Stimulated activated naive B cell treated with anti-CD40 and anti-IgM and Interleukin-4, amounts not matched to agents 10 μg/mL and 1 μg/mL and 100 μg/mL, for 72 hours (primary cell): ENCODE measurements at regions not wholly inside any gene's neighbourhood (a gene's known extent, or its start where the extent isn't known, plus 50 kb on each side); places are given as distances from the start of the nearest gene placed in this dataset.

Experiments
- ATAC-seq, 2 donors: fragments of 150-1000 bp; cut with Tn5 transposase; replicated peaks; 2 replicates each; pipeline ENCODE4 v1.10.0; 2021; ENCODE audit warnings: moderate library complexity in 1 of 2
- DNase-seq: peaks from one replicate; pipeline ENCODE4 v3.0.0; 2021
- H3K27ac Mint-ChIP-seq: one replicate; pipeline ENCODE4 v1.8.0; 2022; ENCODE audit warnings: mild to moderate bottlenecking, mixed read lengths
- H3K27me3 Mint-ChIP-seq, 2 donors: one replicate each; pipeline ENCODE4 v1.8.0; 2022; ENCODE audit warnings: mixed read lengths in 2 of 2
- H3K36me3 Mint-ChIP-seq, 2 donors: one replicate each; pipeline ENCODE4 v1.8.0; 2022; ENCODE audit warnings: mixed read lengths in 2 of 2, mild to moderate bottlenecking in 1 of 2
- H3K4me1 Mint-ChIP-seq, 2 donors: one replicate each; pipeline ENCODE4 v1.8.0; 2022; ENCODE audit warnings: mixed read lengths in 2 of 2, mild to moderate bottlenecking in 1 of 2
- H3K4me3 Mint-ChIP-seq, 2 donors: one replicate each; pipeline ENCODE4 v1.8.0; 2022; ENCODE audit warnings: mild to moderate bottlenecking in 2 of 2, mixed read lengths in 2 of 2, moderate library complexity in 1 of 2
- H3K9me3 Mint-ChIP-seq, 2 donors: one replicate each; pipeline ENCODE4 v1.8.0; 2022; ENCODE audit warnings: mixed read lengths in 2 of 2, mild to moderate bottlenecking in 1 of 2

DNA sequence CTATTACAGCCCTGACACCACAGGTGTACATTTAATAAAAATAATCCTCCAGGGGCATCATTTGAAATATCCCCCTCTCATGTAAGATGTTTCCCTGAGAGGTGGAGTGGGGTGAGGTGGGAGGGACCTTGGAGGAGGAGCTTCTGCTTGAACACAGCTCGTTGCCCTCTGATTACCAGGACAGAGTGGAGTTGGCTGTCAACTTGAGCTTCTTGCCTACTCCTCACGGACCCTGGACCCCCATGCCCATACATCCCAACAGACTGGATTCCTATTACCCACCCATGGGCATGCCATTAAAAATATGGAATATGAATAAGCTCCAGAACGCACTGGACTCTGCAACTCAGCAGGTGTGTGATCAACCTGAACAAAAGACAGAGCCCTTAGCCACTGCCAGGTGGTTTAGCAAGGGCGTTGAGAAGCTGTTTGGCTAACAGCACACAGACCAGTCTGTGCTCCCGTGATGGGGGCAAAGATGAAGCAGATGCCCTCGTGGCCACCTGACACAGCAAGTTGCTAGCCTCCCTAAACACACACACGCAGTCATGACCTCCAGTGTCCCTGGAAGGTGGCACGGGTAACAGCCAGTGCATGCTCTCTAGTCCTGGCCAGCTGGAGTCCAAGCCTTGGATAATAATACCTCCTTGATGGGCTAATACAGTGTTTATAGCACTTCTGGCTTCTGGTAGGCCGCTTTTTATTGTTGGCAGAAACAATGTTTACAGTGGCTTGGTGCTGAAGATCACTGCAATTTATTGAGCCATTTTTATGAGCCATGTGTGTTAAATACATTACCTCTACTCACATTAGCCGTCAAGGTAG lies 155.0 kb downstream of the TOMM20 start:
- H3K27ac Mint-ChIP-seq, result no peak overlapping the region
- no peak for DNase-seq
- H3K4me3 Mint-ChIP-seq, result no peak overlapping the region
- H3K27me3 Mint-ChIP-seq, result no peaks in the 10 kb centered on the region
- no peak for ATAC-seq
- H3K4me1 Mint-ChIP-seq, result peaks cover 62 to 80% of the 10 kb centered on the region in 2 donors
- no peaks in the 10 kb centered on the region for H3K36me3 Mint-ChIP-seq
- H3K9me3 Mint-ChIP-seq, result no peaks in the 10 kb centered on the region

GRCh38 chr1:234972411-234973191 lies 156.0 kb downstream of the TOMM20 start:
- no peak overlapping the region for H3K4me3 Mint-ChIP-seq
- DNase-seq (no peak), ATAC-seq (no peak)
- H3K27me3 Mint-ChIP-seq, result no peaks in the 10 kb centered on the region
- no peaks in the 10 kb centered on the region for H3K9me3 Mint-ChIP-seq
- H3K36me3 Mint-ChIP-seq, result no peaks in the 10 kb centered on the region
- no peak overlapping the region for H3K27ac Mint-ChIP-seq
- H3K4me1 Mint-ChIP-seq, result peaks cover 54 to 72% of the 10 kb centered on the region in 2 donors

- Mint-ChIP-seq H3K4me3 (no peak overlapping the region), H3K27ac (no peak overlapping the region), H3K27me3 (no peaks in the 10 kb centered on the region), H3K4me1 (peaks cover 47 to 64% of the 10 kb centered on the region in 2 donors), H3K9me3 (no peaks in the 10 kb centered on the region), H3K36me3 (no peaks in the 10 kb centered on the region)
- ATAC-seq (no peak), DNase-seq (no peak)
These were observed 156.9 kb downstream of the TOMM20 start for GRCh38 chr1:234971586-234972297.

GRCh38 chr1:234970731-234971476 lies 157.7 kb downstream of the TOMM20 start:
- H3K27ac Mint-ChIP-seq, result peak overlapping the region; percentile 59
- H3K4me3 Mint-ChIP-seq, result peak overlapping the region in 1 of 2 donors; percentile 25
- peaks cover 44 to 58% of the 10 kb centered on the region in 2 donors for H3K4me1 Mint-ChIP-seq
- H3K27me3 Mint-ChIP-seq, result no peaks in the 10 kb centered on the region
- DNase-seq, result no peak
- H3K9me3 Mint-ChIP-seq, result no peaks in the 10 kb centered on the region
- no peak for ATAC-seq
- H3K36me3 Mint-ChIP-seq, result no peaks in the 10 kb centered on the region

GRCh38 chr1:234970401-234970730 lies 158.3 kb downstream of the TOMM20 start:
- H3K27ac Mint-ChIP-seq, result peak overlapping the region; percentile 59
- H3K36me3 Mint-ChIP-seq, result no peaks in the 10 kb centered on the region
- peak; percentile 61 to 71 for ATAC-seq
- no peaks in the 10 kb centered on the region for H3K27me3 Mint-ChIP-seq
- H3K9me3 Mint-ChIP-seq, result no peaks in the 10 kb centered on the region
- peaks cover 39 to 54% of the 10 kb centered on the region in 2 donors for H3K4me1 Mint-ChIP-seq
- DNase-seq, result no peak
- peak overlapping the region in 1 of 2 donors; percentile 25 for H3K4me3 Mint-ChIP-seq

DNA sequence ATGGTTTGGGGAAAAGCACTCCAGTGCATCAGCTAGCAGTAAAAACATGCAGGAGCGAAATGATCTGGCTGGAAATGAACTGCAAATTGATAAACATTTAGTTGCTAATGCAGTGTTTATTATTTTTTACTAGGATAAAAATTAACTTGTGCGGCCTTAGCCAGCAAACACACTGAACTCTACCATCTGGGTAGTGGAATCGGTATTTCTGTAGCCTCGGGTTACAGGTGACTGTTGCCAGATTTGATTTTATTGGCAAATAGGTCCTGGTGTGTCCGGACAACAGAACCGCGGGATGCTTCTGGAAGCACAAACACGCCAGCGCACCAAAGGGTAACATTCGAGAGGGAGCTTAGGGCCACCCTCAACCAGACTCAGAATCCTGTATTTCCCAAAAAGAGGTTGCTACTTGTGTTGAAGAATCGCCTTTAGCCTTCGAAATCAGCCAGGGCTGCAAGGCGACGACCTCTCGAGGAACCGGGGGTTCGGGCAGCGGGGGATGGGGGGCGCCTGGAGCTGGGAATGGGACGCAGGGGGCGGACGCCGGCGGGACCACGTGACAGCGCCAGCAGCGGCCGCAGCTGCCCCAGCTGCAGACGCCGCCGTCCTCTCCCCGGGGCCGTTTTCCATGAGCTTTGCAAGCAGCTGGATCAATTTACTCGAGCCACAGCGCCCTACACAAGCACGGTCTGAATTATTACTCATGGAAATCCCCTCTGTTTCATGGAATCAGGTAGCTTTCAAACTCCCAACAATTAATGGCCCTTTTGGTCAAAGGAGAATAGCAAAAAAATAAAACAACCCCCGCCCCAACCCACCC lies 158.8 kb downstream of the TOMM20 start:
- Mint-ChIP-seq H3K27ac (peak overlapping the region; percentile 88), H3K36me3 (no peaks in the 10 kb centered on the region), H3K27me3 (no peaks in the 10 kb centered on the region), H3K4me3 (peak overlapping the region in 1 of 2 donors; percentile 54), H3K9me3 (no peaks in the 10 kb centered on the region), H3K4me1 (peaks cover 38 to 54% of the 10 kb centered on the region in 2 donors)
- DNase-seq (no peak), ATAC-seq (peak; percentile 36 to 49)

DNA sequence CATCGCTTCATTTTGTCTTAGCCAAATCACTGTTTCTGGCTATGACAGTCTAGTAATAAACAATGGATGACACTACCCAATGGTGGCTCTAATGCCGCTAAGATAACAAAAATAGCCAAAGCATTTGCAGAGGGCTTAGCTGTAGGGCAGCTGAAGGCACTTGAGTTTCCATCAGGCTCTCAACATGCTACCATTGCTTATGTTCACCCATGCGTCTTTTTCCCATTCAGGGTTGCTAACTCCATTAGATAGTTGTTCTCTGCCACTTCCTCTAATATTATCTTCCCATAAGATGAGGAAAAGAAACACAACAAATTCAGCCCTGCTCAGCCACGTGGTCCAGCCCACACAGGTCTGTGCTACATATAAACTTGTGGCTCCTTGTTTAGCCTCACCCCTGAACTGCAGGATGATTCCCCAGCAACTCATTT lies 159.6 kb downstream of the TOMM20 start:
- Mint-ChIP-seq H3K9me3 (no peaks in the 10 kb centered on the region), H3K36me3 (no peaks in the 10 kb centered on the region), H3K27me3 (no peaks in the 10 kb centered on the region), H3K4me1 (peaks cover 40 to 56% of the 10 kb centered on the region in 2 donors), H3K4me3 (no peak overlapping the region), H3K27ac (peak overlapping the region; percentile 88)
- no peak for DNase-seq
- no peak for ATAC-seq

- no peak for ATAC-seq
- Mint-ChIP-seq H3K27me3 (no peaks in the 10 kb centered on the region), H3K9me3 (no peaks in the 10 kb centered on the region), H3K27ac (peak overlapping the region; percentile 47), H3K36me3 (no peaks in the 10 kb centered on the region), H3K4me3 (no peak overlapping the region), H3K4me1 (peaks cover 44 to 61% of the 10 kb centered on the region in 2 donors)
- no peak for DNase-seq
These were observed 160.2 kb downstream of the TOMM20 start for GRCh38 chr1:234968451-234968850.

- ATAC-seq (no peak), DNase-seq (no peak)
- H3K36me3 Mint-ChIP-seq, result no peaks in the 10 kb centered on the region
- H3K27me3 Mint-ChIP-seq, result no peaks in the 10 kb centered on the region
- no peak overlapping the region for H3K4me3 Mint-ChIP-seq
- H3K27ac Mint-ChIP-seq, result no peak overlapping the region
- H3K9me3 Mint-ChIP-seq, result no peaks in the 10 kb centered on the region
- peaks cover 40 to 70% of the 10 kb centered on the region in 2 donors for H3K4me1 Mint-ChIP-seq
These were observed 161.5 kb downstream of the TOMM20 start for GRCh38 chr1:234967121-234967520.

DNA sequence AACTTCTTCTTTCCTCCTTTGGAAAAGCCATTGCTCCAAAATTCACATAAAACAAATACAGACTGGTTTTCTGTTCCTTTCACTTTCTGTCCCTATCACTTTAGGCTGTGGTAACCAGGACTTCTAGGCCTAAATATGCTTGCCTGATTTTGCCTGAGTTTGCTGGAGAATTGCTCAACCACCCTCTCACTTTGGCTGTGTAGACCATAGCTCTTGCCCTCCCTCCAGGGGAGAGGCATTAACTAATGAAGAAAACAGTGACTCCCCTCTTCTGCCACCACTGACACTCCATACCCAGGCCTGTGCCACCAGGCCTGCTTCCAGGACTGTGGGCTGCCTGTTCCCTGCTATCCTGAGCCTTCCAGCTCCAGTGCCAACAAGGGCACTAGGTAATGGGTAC lies 163.5 kb downstream of the TOMM20 start:
- Mint-ChIP-seq H3K4me3 (no peak overlapping the region), H3K36me3 (no peaks in the 10 kb centered on the region), H3K4me1 (peaks cover 42 to 71% of the 10 kb centered on the region in 2 donors), H3K9me3 (no peaks in the 10 kb centered on the region), H3K27me3 (no peaks in the 10 kb centered on the region), H3K27ac (peak overlapping the region; percentile 77)
- no peak for DNase-seq
- ATAC-seq, result no peak

GRCh38 chr1:234963904-234964702 lies 164.5 kb downstream of the TOMM20 start:
- no peak overlapping the region for H3K4me3 Mint-ChIP-seq
- no peaks in the 10 kb centered on the region for H3K9me3 Mint-ChIP-seq
- H3K4me1 Mint-ChIP-seq, result peaks cover 49 to 71% of the 10 kb centered on the region in 2 donors
- DNase-seq (no peak), ATAC-seq (no peak)
- H3K27ac Mint-ChIP-seq, result peak overlapping the region; percentile 95
- no peaks in the 10 kb centered on the region for H3K36me3 Mint-ChIP-seq
- no peaks in the 10 kb centered on the region for H3K27me3 Mint-ChIP-seq

DNA sequence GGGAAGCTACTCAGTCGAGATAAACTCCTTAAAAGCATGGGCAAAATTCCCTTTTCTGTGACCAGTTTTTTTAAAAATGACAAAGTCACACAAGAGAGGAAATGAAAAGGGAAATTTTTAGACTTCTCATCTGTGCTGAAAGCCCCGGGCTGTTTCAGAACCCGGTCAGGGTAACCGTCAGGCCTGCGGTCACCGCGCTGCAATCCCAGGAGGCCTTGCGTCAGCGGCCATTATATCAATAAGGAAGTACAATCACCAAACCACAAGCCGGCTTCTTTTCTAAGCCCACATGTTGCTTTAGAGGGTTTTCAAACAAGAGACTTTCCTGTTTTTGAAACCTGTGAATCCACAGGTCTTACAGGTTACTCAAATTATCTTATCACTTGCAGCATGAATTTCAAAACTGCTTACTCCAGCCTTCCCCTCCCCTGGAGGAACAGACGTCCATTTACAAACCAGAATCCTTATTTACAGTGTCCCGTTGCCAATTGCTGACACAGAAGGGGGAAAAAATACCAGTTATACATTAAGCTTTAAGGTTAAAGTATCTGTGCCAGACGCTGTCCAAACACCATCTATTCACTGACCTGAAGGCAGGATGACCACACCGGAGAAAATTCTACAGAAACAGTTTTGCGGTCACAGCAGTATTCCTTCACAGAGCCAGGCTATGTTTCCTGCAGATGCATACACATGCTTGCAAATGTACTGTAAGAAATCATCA lies 165.3 kb downstream of the TOMM20 start:
- H3K4me1 Mint-ChIP-seq, result peaks cover 49 to 72% of the 10 kb centered on the region in 2 donors
- DNase-seq, result peak; percentile 93
- no peaks in the 10 kb centered on the region for H3K36me3 Mint-ChIP-seq
- no peaks in the 10 kb centered on the region for H3K27me3 Mint-ChIP-seq
- ATAC-seq, result peak; percentile 84 to 90
- peak overlapping the region; percentile 73 to 78 for H3K4me3 Mint-ChIP-seq
- H3K27ac Mint-ChIP-seq, result peak overlapping the region; percentile 95
- no peaks in the 10 kb centered on the region for H3K9me3 Mint-ChIP-seq
